HepG2 (cell line): ENCODE measurements at regions not wholly inside any gene's neighbourhood (a gene's known extent, or its start where the extent isn't known, plus 50 kb on each side); places are given as distances from the start of the nearest gene placed in this dataset.

Source experiments
- ARID2 ChIP-seq: sonication (generic); formaldehyde crosslinking; IDR thresholded peaks from 2 replicates; pipeline ENCODE4 v1.8.1; 2022; ENCODE audit warnings: mild to moderate bottlenecking, missing genetic modification reagents, borderline replicate concordance
- BRD4 ChIP-seq: sonication (generic); formaldehyde crosslinking; IDR thresholded peaks from 2 replicates; pipeline ENCODE4 v1.4.0; 2020; ENCODE audit warnings: missing genetic modification reagents
- DDIT3 ChIP-seq: sonication (generic); formaldehyde crosslinking; IDR thresholded peaks from 2 replicates; pipeline ENCODE4 v1.4.0; 2020; ENCODE audit warnings: mild to moderate bottlenecking, missing genetic modification reagents
- DMTF1 ChIP-seq: sonication (generic); formaldehyde crosslinking; IDR thresholded peaks from 2 replicates; pipeline ENCODE4 v1.4.0; 2020; ENCODE audit warnings: mild to moderate bottlenecking, missing genetic modification reagents
- IRX3 ChIP-seq: sonication (generic); formaldehyde crosslinking; IDR thresholded peaks from 2 replicates; pipeline ENCODE4 v1.8.1; 2023; ENCODE audit warnings: mild to moderate bottlenecking, low read depth, missing genetic modification reagents, borderline replicate concordance
- LCORL ChIP-seq, 2 experiments: fragments of 450-650 bp in 1 of 2; sonication (generic) in 1 of 2; formaldehyde crosslinking in 1 of 2; IDR thresholded peaks; 2 replicates each; pipeline versions ENCODE4 v1.5.0 to v1.6.1; 2017 to 2020; ENCODE audit warnings: antibody characterized with exemption in 1 of 2, missing genetic modification reagents in 1 of 2
- MED1 ChIP-seq: sonication (generic); formaldehyde crosslinking; IDR thresholded peaks from 2 replicates; pipeline ENCODE4 v1.4.0; 2020; ENCODE audit warnings: missing genetic modification reagents
- RFXAP ChIP-seq: sonication (generic); formaldehyde crosslinking; IDR thresholded peaks from 2 replicates; pipeline ENCODE4 v1.4.0; 2020; ENCODE audit warnings: missing genetic modification reagents, borderline replicate concordance
- ZFP36L1 ChIP-seq: sonication (generic); formaldehyde crosslinking; IDR thresholded peaks from 2 replicates; pipeline ENCODE4 v1.8.0; 2022; ENCODE audit warnings: mild to moderate bottlenecking, missing genetic modification reagents, moderate library complexity
- ZNF101 ChIP-seq: sonication (generic); formaldehyde crosslinking; IDR thresholded peaks from 2 replicates; pipeline ENCODE4 v1.4.0; 2020; ENCODE audit warnings: mild to moderate bottlenecking, low read depth, missing genetic modification reagents, borderline replicate concordance
- ZNF276 ChIP-seq: sonication (generic); formaldehyde crosslinking; IDR thresholded peaks from 2 replicates; pipeline ENCODE4 v1.4.0; 2020; ENCODE audit warnings: mild to moderate bottlenecking, low read depth, missing genetic modification reagents
- ZNF333 ChIP-seq: sonication (generic); formaldehyde crosslinking; IDR thresholded peaks from 2 replicates; pipeline ENCODE4 v1.4.0; 2020; ENCODE audit warnings: mild to moderate bottlenecking, missing genetic modification reagents, borderline replicate concordance
- ZNF770 ChIP-seq: sonication (generic); formaldehyde crosslinking; IDR thresholded peaks from 2 replicates; pipeline ENCODE4 v1.5.0; 2020; ENCODE audit warnings: mild to moderate bottlenecking, missing genetic modification reagents
- ZNF883 ChIP-seq: sonication (generic); formaldehyde crosslinking; IDR thresholded peaks from 2 replicates; pipeline ENCODE4 v1.5.1; 2020; ENCODE audit warnings: mild to moderate bottlenecking, missing genetic modification reagents; ENCODE audit errors: not compliant biosample characterization
- TF ChIP-seq, protein P1 (sequence below): sonication (generic); formaldehyde crosslinking; IDR thresholded peaks from 2 replicates; pipeline ENCODE4 v1.4.0; 2020; ENCODE audit warnings: missing genetic modification reagents

GRCh38 chr2:190812506-190813294, 67.9 kb upstream of the GLS start (continued):
- TF ChIP-seq ZNF276 (CRISPR knock-in tag) (no peak), RFXAP (0 out of 2 replicates have a peak, but pooled peaks have one; percentile 37), ARID2 (peak; percentile 75; the same call in 1 of the 2 replicates), MED1 (CRISPR knock-in tag) (peak; percentile 57; the same call in 1 of the 2 replicates), BRD4 (CRISPR knock-in tag) (no peak; the same call in 1 of the 2 replicates), ZNF101 (CRISPR knock-in tag) (no peak), DMTF1 (CRISPR knock-in tag) (no peak), ZNF770 (CRISPR knock-in tag) (no peak), ZFP36L1 (CRISPR knock-in tag) (no peak), IRX3 (CRISPR knock-in tag) (0 out of 2 replicates have a peak, but pooled peaks have one; percentile 50), LCORL (IDR thresholded peaks at IDR 0.05) (peak; percentile 16; the same call in 1 of the 2 replicates), LCORL (CRISPR knock-in tag; IDR thresholded peaks at IDR 0.05) (peak; percentile 94), ZNF333 (CRISPR knock-in tag) (no peak), ZNF883 (CRISPR knock-in tag) (no peak), DDIT3 (CRISPR knock-in tag) (no peak; the same call in 1 of the 2 replicates)
- TF ChIP-seq, protein P1, sequence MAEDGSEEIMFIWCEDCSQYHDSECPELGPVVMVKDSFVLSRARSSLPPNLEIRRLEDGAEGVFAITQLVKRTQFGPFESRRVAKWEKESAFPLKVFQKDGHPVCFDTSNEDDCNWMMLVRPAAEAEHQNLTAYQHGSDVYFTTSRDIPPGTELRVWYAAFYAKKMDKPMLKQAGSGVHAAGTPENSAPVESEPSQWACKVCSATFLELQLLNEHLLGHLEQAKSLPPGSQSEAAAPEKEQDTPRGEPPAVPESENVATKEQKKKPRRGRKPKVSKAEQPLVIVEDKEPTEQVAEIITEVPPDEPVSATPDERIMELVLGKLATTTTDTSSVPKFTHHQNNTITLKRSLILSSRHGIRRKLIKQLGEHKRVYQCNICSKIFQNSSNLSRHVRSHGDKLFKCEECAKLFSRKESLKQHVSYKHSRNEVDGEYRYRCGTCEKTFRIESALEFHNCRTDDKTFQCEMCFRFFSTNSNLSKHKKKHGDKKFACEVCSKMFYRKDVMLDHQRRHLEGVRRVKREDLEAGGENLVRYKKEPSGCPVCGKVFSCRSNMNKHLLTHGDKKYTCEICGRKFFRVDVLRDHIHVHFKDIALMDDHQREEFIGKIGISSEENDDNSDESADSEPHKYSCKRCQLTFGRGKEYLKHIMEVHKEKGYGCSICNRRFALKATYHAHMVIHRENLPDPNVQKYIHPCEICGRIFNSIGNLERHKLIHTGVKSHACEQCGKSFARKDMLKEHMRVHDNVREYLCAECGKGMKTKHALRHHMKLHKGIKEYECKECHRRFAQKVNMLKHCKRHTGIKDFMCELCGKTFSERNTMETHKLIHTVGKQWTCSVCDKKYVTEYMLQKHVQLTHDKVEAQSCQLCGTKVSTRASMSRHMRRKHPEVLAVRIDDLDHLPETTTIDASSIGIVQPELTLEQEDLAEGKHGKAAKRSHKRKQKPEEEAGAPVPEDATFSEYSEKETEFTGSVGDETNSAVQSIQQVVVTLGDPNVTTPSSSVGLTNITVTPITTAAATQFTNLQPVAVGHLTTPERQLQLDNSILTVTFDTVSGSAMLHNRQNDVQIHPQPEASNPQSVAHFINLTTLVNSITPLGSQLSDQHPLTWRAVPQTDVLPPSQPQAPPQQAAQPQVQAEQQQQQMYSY, result no peak
